Neural crest cell (in vitro differentiated cells): ENCODE measurements at regions not wholly inside any gene's neighbourhood (a gene's known extent, or its start where the extent isn't known, plus 50 kb on each side); places are given as distances from the start of the nearest gene placed in this dataset.

ENCODE experiments used
- DNase-seq: peaks from one replicate; pipeline ENCODE4 v3.0.0; 2021; ENCODE audit warnings: low read depth, mixed read lengths, low spot score
- H3K27ac Mint-ChIP-seq: one replicate; pipeline ENCODE4 v1.8.0; 2021; ENCODE audit warnings: mild to moderate bottlenecking, mixed read lengths; ENCODE audit not compliant: unreplicated experiment
- H3K27me3 Mint-ChIP-seq: 2 replicates; pipeline ENCODE4 v1.8.0; 2021; ENCODE audit warnings: low read depth, mild to moderate bottlenecking, mixed read lengths
- H3K36me3 Mint-ChIP-seq: 2 replicates; pipeline ENCODE4 v1.8.0; 2021; ENCODE audit warnings: low read depth, mild to moderate bottlenecking, mixed read lengths
- H3K4me1 Mint-ChIP-seq: 2 replicates; pipeline ENCODE4 v1.8.0; 2021; ENCODE audit warnings: mixed read lengths
- H3K4me3 Mint-ChIP-seq: one replicate; pipeline ENCODE4 v1.8.0; 2021; ENCODE audit warnings: mild to moderate bottlenecking, mixed read lengths
- H3K9me3 Mint-ChIP-seq: 2 replicates; pipeline ENCODE4 v1.8.0; 2021; ENCODE audit warnings: mixed read lengths
- CTCF ChIP-seq: fragments of 200-600 bp; sonication (generic); conservative IDR thresholded peaks from 2 replicates; pipeline ENCODE4 v1.5.0; 2021; ENCODE audit warnings: antibody characterized with exemption, mild to moderate bottlenecking

GRCh38 chr6:104527761-104528415 is 331.8 kb downstream of the HACE1 start:
- H3K27ac Mint-ChIP-seq, result no peak overlapping the region
- H3K36me3 Mint-ChIP-seq, result no peaks in the 10 kb centered on the region
- no peaks in the 10 kb centered on the region for H3K9me3 Mint-ChIP-seq
- peaks cover 6% of the 10 kb centered on the region for H3K27me3 Mint-ChIP-seq
- DNase-seq, result peak; percentile 20
- peaks cover 7% of the 10 kb centered on the region for H3K4me1 Mint-ChIP-seq
- TF ChIP-seq CTCF, result peak; percentile 56
- no peak overlapping the region for H3K4me3 Mint-ChIP-seq

- Mint-ChIP-seq H3K27me3 (peaks cover 6% of the 10 kb centered on the region), H3K9me3 (no peaks in the 10 kb centered on the region), H3K4me1 (peaks cover 7% of the 10 kb centered on the region), H3K36me3 (no peaks in the 10 kb centered on the region), H3K27ac (no peak overlapping the region), H3K4me3 (no peak overlapping the region)
- no peak for DNase-seq
- no peak for TF ChIP-seq CTCF
These were observed 332.4 kb downstream of the HACE1 start for GRCh38 chr6:104527311-104527710.

- H3K9me3 Mint-ChIP-seq, result no peaks in the 10 kb centered on the region
- H3K4me1 Mint-ChIP-seq, result peaks cover 7% of the 10 kb centered on the region
- no peak overlapping the region for H3K4me3 Mint-ChIP-seq
- no peak for DNase-seq
- no peak overlapping the region for H3K27ac Mint-ChIP-seq
- H3K27me3 Mint-ChIP-seq, result peaks cover 6% of the 10 kb centered on the region
- no peaks in the 10 kb centered on the region for H3K36me3 Mint-ChIP-seq
- no peak for TF ChIP-seq CTCF
These were observed 333.3 kb downstream of the HACE1 start for GRCh38 chr6:104526376-104526775.

- no peak overlapping the region for H3K4me3 Mint-ChIP-seq
- H3K4me1 Mint-ChIP-seq, result peaks cover 7% of the 10 kb centered on the region
These were observed 333.9 kb downstream of the HACE1 start for GRCh38 chr6:104525677-104526322.

GRCh38 chr6:104522533-104522932 is 337.2 kb downstream of the HACE1 start:
- no peak for TF ChIP-seq CTCF
- H3K4me1 Mint-ChIP-seq, result peaks cover 7% of the 10 kb centered on the region
- no peak for DNase-seq
- H3K9me3 Mint-ChIP-seq, result no peaks in the 10 kb centered on the region
- no peak overlapping the region for H3K4me3 Mint-ChIP-seq
- H3K36me3 Mint-ChIP-seq, result no peaks in the 10 kb centered on the region
- H3K27ac Mint-ChIP-seq, result no peak overlapping the region
- peaks cover 4% of the 10 kb centered on the region for H3K27me3 Mint-ChIP-seq

More at GRCh38 chr6:104525677-104526322, 333.9 kb downstream of the HACE1 start:
- TF ChIP-seq CTCF, result peak; percentile 98
- peaks cover 6% of the 10 kb centered on the region for H3K27me3 Mint-ChIP-seq
- no peak overlapping the region for H3K27ac Mint-ChIP-seq
- H3K36me3 Mint-ChIP-seq, result no peaks in the 10 kb centered on the region
- H3K9me3 Mint-ChIP-seq, result no peaks in the 10 kb centered on the region
- peak; percentile 59 for DNase-seq
